ENCODE measurements at regions not wholly inside any gene's neighbourhood (a gene's known extent, or its start where the extent isn't known, plus 50 kb on each side); places are given as distances from the start of the nearest gene placed in this dataset.

GRCh38 chr14:21882226-21882625 is 208.6 kb upstream of the OR4E1 start:
- Histone ChIP-seq H3K79me2 (ENCODE audit: insufficient read depth, low read length) (no peaks in the 10 kb centered on the region), H3K27me3 (ENCODE audit: insufficient read depth, low read length) (0 out of 2 replicates have a peak, but pooled peaks cover 7% of the 10 kb centered on the region), H3K36me3 (ENCODE audit: control insufficient read depth in 1 of 2, insufficient read depth in 2 of 2, low read length in 2 of 2) (no peaks in the 10 kb centered on the region), H3K27ac (ENCODE audit: low read depth, low read length) (no peak overlapping the region), H3K4me2 (ENCODE audit: low read length) (no peak overlapping the region), H3K4me3 (replicated peaks in 1 of 2; ENCODE audit: low read depth in 1 of 2, low read length in 2 of 2) (no peak overlapping the region), H3K4me1 (ENCODE audit: control insufficient read depth in 1 of 2, insufficient read depth in 2 of 2, low read length in 2 of 2) (no peaks in the 10 kb centered on the region), H4K20me1 (ENCODE audit: insufficient read depth) (no peaks in the 10 kb centered on the region), H3K9me2 (ENCODE audit: insufficient read depth) (no peaks in the 10 kb centered on the region), H3K9me3 (ENCODE audit: control insufficient read depth in 1 of 2, insufficient read depth in 1 of 2, low read depth in 1 of 2, low read length in 2 of 2) (no peaks in the 10 kb centered on the region), H3K9ac (ENCODE audit: low read length) (no peak overlapping the region), H2AFZ (ENCODE audit: low read depth, low read length, poor library complexity, severe bottlenecking) (no peak overlapping the region)
- intact Hi-C loops (cut with micrococcal nuclease), result no loop called here
- ChIA-PET RAD21 (ENCODE audit: low non-redundant PET in 1 of 2, low total read pairs in 2 of 2, uncharacterized antibody in 2 of 2, unreplicated experiment in 2 of 2) (no interaction called here), POLR2A (no interaction called here), CTCF (no interaction called here)
- BruUV-seq (replicated peaks), result no TSS peak
- no peak for DNase-seq (ENCODE audit: low read depth, low spot score)
- no peak for ATAC-seq
- TF ChIP-seq JUND (IDR thresholded peaks at IDR 0.05), result no peak

- Histone ChIP-seq H3K4me3 (replicated peaks in 1 of 2; ENCODE audit: low read depth in 1 of 2, low read length in 2 of 2) (no peak overlapping the region), H3K9ac (ENCODE audit: low read length) (no peak overlapping the region), H3K9me3 (ENCODE audit: control insufficient read depth in 1 of 2, insufficient read depth in 1 of 2, low read depth in 1 of 2, low read length in 2 of 2) (no peaks in the 10 kb centered on the region), H2AFZ (ENCODE audit: low read depth, low read length, poor library complexity, severe bottlenecking) (no peak overlapping the region), H3K79me2 (ENCODE audit: insufficient read depth, low read length) (no peaks in the 10 kb centered on the region), H3K4me2 (ENCODE audit: low read length) (no peak overlapping the region), H3K27ac (ENCODE audit: low read depth, low read length) (no peak overlapping the region), H3K4me1 (ENCODE audit: control insufficient read depth in 1 of 2, insufficient read depth in 2 of 2, low read length in 2 of 2) (no peaks in the 10 kb centered on the region), H3K36me3 (ENCODE audit: control insufficient read depth in 1 of 2, insufficient read depth in 2 of 2, low read length in 2 of 2) (no peaks in the 10 kb centered on the region), H4K20me1 (ENCODE audit: insufficient read depth) (no peaks in the 10 kb centered on the region), H3K27me3 (ENCODE audit: insufficient read depth, low read length) (peaks cover 17% of the 10 kb centered on the region; the same call in 1 of the 2 replicates), H3K9me2 (ENCODE audit: insufficient read depth) (no peaks in the 10 kb centered on the region)
- ChIA-PET CTCF (no interaction called here), POLR2A (no interaction called here), RAD21 (ENCODE audit: low non-redundant PET in 1 of 2, low total read pairs in 2 of 2, uncharacterized antibody in 2 of 2, unreplicated experiment in 2 of 2) (no interaction called here)
- BruUV-seq (replicated peaks), result no TSS peak
- TF ChIP-seq ZNF274 (IDR thresholded peaks at IDR 0.05; ENCODE audit: low read depth, low read length), result no peak
- TF ChIP-seq EZH2 (IDR thresholded peaks at IDR 0.05), result no peak
- no peak for TF ChIP-seq POLR2AphosphoS5 (IDR thresholded peaks at IDR 0.05; ENCODE audit: low read depth, low read length)
- TF ChIP-seq SIN3A (IDR thresholded peaks at IDR 0.05; ENCODE audit: low read depth), result no peak
- no peak for TF ChIP-seq ELF1 (IDR thresholded peaks at IDR 0.05; ENCODE audit: borderline replicate concordance, low read depth)
- TF ChIP-seq YY1 (IDR thresholded peaks at IDR 0.05; ENCODE audit: extremely low read depth, insufficient replicate concordance, low read depth, low read length), result no peak
- TF ChIP-seq SRF (IDR thresholded peaks at IDR 0.05; ENCODE audit: low read depth), result no peak
- TF ChIP-seq MAX (IDR thresholded peaks at IDR 0.05), result no peak
- TF ChIP-seq CBX3 (IDR thresholded peaks at IDR 0.05; ENCODE audit: low read depth), result no peak
- no peak for TF ChIP-seq EGR1 (IDR thresholded peaks at IDR 0.05; ENCODE audit: low read depth)
- TF ChIP-seq CTCF (IDR thresholded peaks at IDR 0.05 in 2 of 3, conservative IDR thresholded peaks at IDR 0.05 in 1 of 3; ENCODE audit: borderline replicate concordance in 1 of 3, insufficient read depth in 1 of 3, low read depth in 2 of 3, low read length in 2 of 3), result no peak
- TF ChIP-seq RAD21 (IDR thresholded peaks at IDR 0.05; ENCODE audit: low read depth), result no peak
- no peak for TF ChIP-seq ZBTB33 (IDR thresholded peaks at IDR 0.05; ENCODE audit: extremely low read depth, insufficient replicate concordance, low read length)
- TF ChIP-seq TCF7L2 (IDR thresholded peaks at IDR 0.05; ENCODE audit: borderline replicate concordance, extremely low read depth, insufficient read depth, insufficient read length), result no peak
- DNase-seq (ENCODE audit: low read depth, low spot score) (no peak), ATAC-seq (no peak)
- intact Hi-C loops (cut with micrococcal nuclease), result no loop called here
Observed at GRCh38 chr14:21880918-21881317, 207.3 kb upstream of the OR4E1 start.
